Spleen (tissue), 7 donors: ENCODE measurements at regions not wholly inside any gene's neighbourhood (a gene's known extent, or its start where the extent isn't known, plus 50 kb on each side); places are given as distances from the start of the nearest gene placed in this dataset.

Experiments
- CTCF ChIP-seq, 11 experiments: fragments of 200-600 bp in 7 of 11; fragments of 450-650 bp in 4 of 11; sonication (generic) in 4 of 11; IDR thresholded peaks in 8 of 11; conservative IDR thresholded peaks in 3 of 11; 1 replicate in 7 of 11; 2 replicates in 4 of 11; pipeline versions ENCODE4 v1.4.0 to v1.8.0; 2016 to 2021; ENCODE audit warnings: antibody characterized with exemption in 11 of 11, inconsistent platforms in 4 of 11, mild to moderate bottlenecking in 1 of 11
- POLR2A ChIP-seq, 3 donors: fragments of 450-650 bp; IDR thresholded peaks; one replicate each; pipeline ENCODE4 v1.5.1; 2017; ENCODE audit warnings: antibody characterized with exemption in 3 of 3, mild to moderate bottlenecking in 1 of 3
- POLR2AphosphoS5 ChIP-seq, 3 donors: sonication (generic); formaldehyde crosslinking; IDR thresholded peaks; one replicate each; pipeline ENCODE4 v1.5.1; 2017; ENCODE audit warnings: antibody characterized with exemption in 3 of 3
- donor health status: DM: no; HTN: no; CAD: no; lungs with moderate emphysema.
- donor health status: DM: no; HTN: no; CAD: no.
- donor health status: DM: no; HTN: no; CAD: no.

- no peak for TF ChIP-seq CTCF (IDR thresholded peaks at IDR 0.05 in 8 of 11, conservative IDR thresholded peaks at IDR 0.05 in 3 of 11)
- no peak for TF ChIP-seq POLR2A (IDR thresholded peaks at IDR 0.05)
- TF ChIP-seq POLR2AphosphoS5 (IDR thresholded peaks at IDR 0.05) = no peak
Observed at GRCh38 chr4:136748165-136748564, 784.1 kb downstream of the PCDH18 start.
